ENCODE measurements at regions not wholly inside any gene's neighbourhood (a gene's known extent, or its start where the extent isn't known, plus 50 kb on each side); places are given as distances from the start of the nearest gene placed in this dataset.

- TF ChIP-seq CTCF (IDR thresholded peaks at IDR 0.05) (no peak), POLR2A (IDR thresholded peaks at IDR 0.05) (no peak)
Measured at GRCh38 chr4:60241866-60242265, 958.3 kb upstream of the ADGRL3 start.

All from testis (tissue), 2 donors.